Right kidney (tissue), 1 donor: ENCODE measurements at regions not wholly inside any gene's neighbourhood (a gene's known extent, or its start where the extent isn't known, plus 50 kb on each side); places are given as distances from the start of the nearest gene placed in this dataset.

Experiments used
- DNase-seq: peaks from one replicate; pipeline ENCODE4 v3.0.0-alpha.2; 2016

- no peak for DNase-seq
Measured at GRCh38 chr3:135473449-135473848, 492.1 kb upstream of the PPP2R3A start.

- DNase-seq, result no peak
Measured at GRCh38 chr3:135487261-135487660, 478.3 kb upstream of the PPP2R3A start.

- no peak for DNase-seq
Measured at GRCh38 chr3:135490219-135490915, 475.2 kb upstream of the PPP2R3A start.

- DNase-seq, result no peak
Measured at GRCh38 chr3:135491491-135492205, 473.9 kb upstream of the PPP2R3A start.

GRCh38 chr3:135495891-135496290 is 469.6 kb upstream of the PPP2R3A start:
- no peak for DNase-seq

GRCh38 chr3:135497979-135498378 is 467.5 kb upstream of the PPP2R3A start:
- DNase-seq, result no peak

- no peak for DNase-seq
Measured at GRCh38 chr3:135499426-135499825, 466.1 kb upstream of the PPP2R3A start.

GRCh38 chr3:135500034-135500433 is 465.5 kb upstream of the PPP2R3A start:
- no peak for DNase-seq

GRCh38 chr3:135503065-135503759 is 462.3 kb upstream of the PPP2R3A start:
- no peak for DNase-seq

GRCh38 chr3:135503760-135504686 is 461.5 kb upstream of the PPP2R3A start:
- DNase-seq, result peak; percentile 47

- DNase-seq, result no peak
Measured at GRCh38 chr3:135513106-135514059, 452.1 kb upstream of the PPP2R3A start.

GRCh38 chr3:135514060-135514448 is 451.5 kb upstream of the PPP2R3A start:
- no peak for DNase-seq

- DNase-seq, result no peak
Measured at GRCh38 chr3:135516143-135516542, 449.4 kb upstream of the PPP2R3A start.

- no peak for DNase-seq
Measured at GRCh38 chr3:135528413-135529015, 437.0 kb upstream of the PPP2R3A start.

- DNase-seq, result no peak
Measured at GRCh38 chr3:135532021-135532420, 433.5 kb upstream of the PPP2R3A start.

- no peak for DNase-seq
Measured at GRCh38 chr3:135538123-135538522, 427.4 kb upstream of the PPP2R3A start.

GRCh38 chr3:135539351-135539750 is 426.2 kb upstream of the PPP2R3A start:
- DNase-seq, result no peak

- no peak for DNase-seq
Measured at GRCh38 chr3:135539854-135540253, 425.7 kb upstream of the PPP2R3A start.

GRCh38 chr3:135549928-135550494 is 415.5 kb upstream of the PPP2R3A start:
- no peak for DNase-seq

GRCh38 chr3:135556174-135556573 is 409.4 kb upstream of the PPP2R3A start:
- DNase-seq, result peak; percentile 28
